LHCN-M2 (cell line): ENCODE measurements at regions not wholly inside any gene's neighbourhood (a gene's known extent, or its start where the extent isn't known, plus 50 kb on each side); places are given as distances from the start of the nearest gene placed in this dataset.

ENCODE experiments used
- DNase-seq: peaks from one replicate; pipeline ENCODE4 v3.0.0-alpha.2; 2012; ENCODE audit warnings: low read depth

DNA sequence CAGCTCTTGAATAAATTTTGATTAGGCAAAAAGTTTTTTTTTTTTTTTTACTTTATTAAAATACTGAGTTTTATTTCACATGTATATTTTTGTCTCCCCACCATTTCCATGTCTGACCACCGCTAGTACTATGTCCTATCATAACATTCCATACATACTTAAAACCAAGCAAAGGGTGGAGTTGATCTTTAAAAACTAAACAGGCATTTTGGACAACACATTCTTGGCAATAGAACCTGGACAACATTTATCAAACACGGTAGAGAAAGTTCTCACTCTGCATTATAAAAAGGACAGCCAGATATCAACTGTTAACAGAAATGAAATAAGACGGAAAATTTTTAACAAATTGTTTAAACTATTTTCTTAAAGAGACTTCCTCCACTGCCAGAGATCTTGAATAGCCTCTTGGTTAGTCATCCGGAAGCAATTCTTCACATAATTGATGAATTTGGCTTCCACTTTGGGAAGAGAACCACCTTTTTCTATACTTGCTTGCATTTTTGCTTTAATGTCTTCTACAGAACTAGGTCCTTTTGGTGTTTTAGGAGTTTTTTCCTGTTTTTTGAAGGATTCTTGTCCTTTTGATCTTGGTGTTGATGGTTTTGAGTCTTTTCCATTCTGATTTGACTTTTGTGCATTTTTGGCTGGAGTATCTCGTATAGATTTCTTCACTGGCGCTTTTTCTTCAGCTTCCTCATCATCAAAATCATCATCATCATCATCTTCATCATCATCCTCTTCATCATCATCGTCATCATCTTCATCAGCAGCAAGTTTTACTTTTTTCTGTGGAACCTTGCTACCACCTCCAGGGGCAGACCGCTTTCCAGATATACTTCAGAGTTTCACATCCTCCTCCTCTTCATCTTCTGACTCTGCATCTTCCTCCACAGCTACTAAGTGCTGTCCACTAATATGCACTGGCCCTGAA, 58.7 kb downstream of the POU5F2 start:
- DNase-seq, result peak; percentile 49

DNA sequence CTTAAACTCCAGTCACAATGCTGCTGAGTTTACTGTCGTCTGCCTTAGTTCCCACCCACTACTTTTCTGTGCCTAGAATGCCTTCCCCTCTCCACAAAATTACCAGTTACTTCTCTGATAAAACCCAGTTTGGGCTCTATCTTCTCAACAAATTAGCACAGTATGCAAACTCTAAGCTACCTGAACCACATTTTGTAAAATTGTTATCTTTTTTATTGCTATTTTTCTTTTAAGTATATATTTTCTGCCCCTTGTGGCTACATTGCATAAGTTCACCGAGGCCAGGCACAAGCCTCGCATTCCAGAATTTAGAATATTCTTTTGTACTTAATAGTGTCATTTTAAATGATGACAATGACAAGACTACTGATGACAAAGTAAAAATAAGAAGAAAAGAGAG, 60.0 kb downstream of the POU5F2 start:
- no peak for DNase-seq

DNA sequence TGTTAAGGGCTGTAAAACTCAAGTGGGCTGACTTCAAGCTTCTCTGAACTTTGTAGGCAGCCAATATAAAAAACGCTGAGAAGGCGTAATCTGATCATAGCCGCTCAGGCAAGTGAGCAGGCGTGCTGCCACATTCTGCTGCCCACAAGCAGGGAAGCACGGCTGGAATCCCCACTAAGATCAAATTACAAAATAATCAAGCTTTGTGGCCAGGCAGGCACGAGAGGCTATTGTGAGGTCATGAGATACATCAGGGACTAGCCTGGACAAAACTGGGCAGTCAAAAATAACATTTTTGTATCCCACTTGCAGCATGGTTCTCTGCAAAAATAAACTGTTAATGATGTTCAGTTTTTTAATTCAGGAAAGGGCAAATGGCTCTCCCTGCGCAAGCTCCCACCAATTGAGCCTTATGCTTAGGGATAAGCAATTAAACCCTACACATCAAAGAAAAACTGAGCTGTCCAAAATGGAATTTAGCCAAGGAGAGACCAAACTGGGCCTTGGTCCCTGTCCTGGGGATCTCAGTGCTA, 64.0 kb downstream of the POU5F2 start:
- DNase-seq, result peak; percentile 97

DNA sequence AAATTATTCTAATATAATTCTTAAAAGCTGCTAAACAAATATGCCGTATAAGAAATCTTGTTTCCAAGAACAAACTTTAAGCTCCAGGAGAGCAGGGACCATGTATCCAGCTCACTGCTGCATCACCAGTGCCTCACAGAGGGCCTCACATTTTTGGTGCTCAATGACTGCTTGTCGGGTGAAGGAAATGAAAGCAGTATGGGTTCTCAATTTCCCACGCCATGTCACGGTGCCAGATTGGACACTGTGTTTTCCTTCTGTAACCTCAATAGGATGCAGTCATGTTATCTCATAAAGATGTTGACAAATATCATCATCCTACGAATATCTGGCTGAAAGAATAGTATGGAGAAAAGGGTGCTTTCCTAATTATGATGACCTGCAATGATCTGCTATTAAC, 64.7 kb downstream of the POU5F2 start:
- DNase-seq, result no peak

DNA sequence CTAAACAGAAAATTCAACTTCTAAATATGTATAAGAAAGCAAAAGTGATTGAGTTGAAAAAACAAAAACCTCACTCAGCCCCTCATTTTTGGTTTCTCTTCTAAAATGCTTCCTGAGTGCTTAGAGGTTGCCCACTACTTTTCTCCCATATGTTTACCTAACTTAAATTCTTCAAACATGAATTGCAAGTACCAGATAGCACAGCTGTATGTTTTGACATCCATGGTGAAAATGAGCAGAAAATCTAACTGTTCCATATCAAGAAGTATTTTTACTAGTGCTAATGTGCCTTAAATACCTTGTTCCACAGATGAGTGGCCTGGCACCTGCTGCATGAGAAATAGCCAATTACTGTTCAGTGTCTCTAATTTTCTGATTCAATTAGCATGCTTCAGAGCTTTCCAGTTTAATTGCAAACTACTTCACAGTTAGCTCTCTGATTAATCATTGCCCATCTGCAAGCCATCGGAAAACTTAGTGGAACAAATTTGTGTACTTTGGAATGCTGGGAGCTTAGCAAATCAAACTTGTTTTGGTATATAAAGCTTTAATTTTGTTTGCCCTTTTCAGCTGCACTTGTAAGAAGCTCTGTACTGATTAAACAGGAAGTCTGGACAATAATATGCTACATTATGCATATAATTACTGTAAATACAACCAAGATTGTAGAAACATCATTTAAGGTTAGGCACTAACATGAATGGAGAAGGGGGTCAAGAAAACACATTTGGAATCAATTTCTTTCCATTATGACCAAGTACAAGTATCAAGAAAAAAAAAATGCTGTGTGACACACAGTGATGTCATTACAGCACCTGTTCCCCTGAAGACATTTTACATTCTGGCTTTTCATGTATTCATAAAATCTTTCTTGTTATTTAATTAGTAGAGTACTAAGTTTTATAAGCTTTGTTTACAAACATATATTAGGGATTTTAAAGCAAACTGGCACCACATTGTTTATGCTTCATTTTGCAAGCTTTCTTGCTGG, 65.6 kb downstream of the POU5F2 start:
- peak; percentile 28 for DNase-seq

DNA sequence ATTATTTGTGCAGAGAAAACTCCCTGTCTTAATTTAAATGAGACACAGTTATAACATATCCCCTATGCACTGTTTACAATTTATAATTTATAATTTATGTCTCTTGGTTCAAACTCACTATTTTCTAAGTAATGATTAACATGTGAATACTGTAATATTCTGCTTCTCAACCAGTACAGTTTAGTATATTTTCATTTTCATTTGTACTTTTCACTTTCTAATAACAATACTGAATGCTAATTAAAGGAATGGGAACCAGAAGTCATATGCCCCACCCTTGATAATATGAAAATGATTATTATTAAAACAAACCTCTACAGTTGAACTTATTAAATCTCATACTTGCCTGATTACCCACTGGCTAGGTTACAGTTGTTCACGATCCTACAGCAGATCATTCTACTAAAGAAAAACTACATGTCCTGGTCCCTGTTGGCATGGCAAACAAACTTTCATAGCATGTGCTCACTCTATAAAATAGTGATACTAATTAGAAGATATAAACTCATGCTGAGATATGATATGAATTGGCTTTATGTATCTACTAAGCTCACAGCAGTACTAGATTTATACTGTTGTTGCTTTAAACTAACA, 66.4 kb downstream of the POU5F2 start:
- no peak for DNase-seq

DNA sequence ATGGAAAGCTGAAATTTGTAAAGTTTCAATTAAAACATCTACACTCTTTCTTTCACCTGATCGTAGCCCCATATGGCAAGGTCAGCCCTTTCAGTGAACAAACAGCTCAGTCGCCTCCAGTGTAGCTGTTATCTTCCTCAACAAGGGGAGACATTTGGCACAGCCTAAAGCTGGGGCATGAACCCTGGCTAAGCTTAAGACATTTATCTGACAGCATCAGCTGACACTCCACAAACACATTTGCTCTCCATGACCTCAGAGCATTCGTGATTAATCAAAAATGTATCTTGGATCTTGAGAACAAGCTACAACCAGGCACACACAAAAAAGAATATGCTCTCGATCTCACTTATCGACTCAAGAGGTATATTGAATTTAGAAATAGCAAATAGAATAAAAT, 67.3 kb downstream of the POU5F2 start:
- DNase-seq, result no peak

DNA sequence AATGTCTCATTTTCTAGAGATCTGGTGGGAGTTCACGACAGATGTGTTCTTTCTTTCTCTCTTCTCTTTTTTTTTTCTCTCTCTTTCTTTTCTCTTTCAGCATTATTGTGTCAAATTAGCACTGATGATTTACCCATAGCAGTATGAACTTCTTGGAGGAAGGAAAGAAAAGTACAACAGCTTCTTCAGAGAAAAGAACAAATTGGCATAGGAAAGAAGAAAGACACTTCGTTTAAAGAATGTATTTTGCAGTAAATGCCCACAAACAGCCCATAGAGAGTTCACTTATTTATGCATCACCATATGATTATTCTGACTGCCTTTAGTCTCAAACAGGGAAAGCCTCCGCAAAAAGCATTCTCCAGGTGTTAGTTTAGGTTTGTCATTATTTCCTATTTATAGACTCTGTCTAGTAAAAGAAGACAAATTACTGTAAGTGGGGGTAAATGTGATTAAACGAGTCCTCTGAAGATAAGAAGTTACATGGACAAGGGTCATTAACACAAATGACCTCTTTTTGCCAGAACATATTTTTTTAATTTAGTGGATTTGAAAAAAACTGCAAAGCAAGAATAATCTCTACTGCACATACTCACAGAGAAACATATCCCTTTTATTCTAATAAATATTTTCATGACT, 68.0 kb downstream of the POU5F2 start:
- DNase-seq, result no peak

DNA sequence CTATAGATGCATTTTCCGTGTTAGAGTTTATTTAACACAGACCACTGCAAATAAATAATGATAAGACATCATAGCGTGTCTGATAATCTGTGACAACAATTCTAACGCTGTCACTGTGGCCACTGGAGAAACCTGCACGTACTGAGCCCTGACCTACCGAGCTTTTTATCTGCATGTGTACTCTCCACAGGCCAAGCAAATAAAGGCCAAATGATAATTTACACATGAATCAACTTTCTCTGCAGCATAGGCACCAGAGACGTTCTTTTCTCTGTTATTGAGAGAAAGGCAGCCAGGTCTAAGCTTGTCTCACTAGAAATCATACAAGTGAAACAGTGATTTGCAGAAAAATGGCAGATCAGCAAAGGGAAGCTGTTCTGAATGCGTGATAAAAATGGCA, 75.8 kb downstream of the POU5F2 start:
- DNase-seq, result no peak

DNA sequence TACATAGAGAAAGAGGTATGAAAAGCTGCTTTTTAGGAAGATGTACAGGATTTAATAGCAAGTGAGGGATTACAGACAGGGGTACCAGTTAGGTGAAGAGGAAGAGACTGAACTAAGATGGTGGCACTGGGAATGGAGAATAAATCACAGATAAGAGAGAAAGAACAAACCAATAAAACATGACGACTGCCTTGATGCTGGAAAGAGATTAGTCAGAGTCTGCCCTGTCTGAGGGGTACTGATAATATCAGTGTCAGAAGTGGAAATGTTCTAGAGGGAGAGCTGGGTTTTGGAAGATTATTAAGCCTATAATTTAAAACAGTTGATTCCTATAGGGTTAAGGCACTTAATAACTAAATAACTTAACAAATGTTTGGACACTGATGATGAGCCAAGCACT, 77.7 kb downstream of the NR2F1 start:
- no peak for DNase-seq

DNA sequence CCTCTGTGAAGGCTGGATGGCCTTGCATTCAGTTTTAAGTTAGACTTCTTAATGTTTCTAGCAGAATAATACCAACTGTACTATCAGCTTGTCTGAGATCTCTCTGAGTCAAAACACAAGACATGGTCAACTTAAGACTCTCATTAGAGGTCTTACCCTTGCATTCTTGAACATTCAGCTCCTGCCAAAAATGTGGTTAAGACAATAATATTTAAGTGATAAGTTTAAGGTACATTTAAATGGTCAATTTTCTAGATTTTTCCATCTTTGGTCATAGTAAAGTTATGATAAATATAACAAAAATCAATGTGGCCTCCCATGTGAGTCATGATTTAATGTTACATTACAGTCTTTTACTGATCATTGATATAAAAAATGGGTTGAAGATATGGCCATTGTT, 75.0 kb downstream of the NR2F1 start:
- DNase-seq, result no peak

DNA sequence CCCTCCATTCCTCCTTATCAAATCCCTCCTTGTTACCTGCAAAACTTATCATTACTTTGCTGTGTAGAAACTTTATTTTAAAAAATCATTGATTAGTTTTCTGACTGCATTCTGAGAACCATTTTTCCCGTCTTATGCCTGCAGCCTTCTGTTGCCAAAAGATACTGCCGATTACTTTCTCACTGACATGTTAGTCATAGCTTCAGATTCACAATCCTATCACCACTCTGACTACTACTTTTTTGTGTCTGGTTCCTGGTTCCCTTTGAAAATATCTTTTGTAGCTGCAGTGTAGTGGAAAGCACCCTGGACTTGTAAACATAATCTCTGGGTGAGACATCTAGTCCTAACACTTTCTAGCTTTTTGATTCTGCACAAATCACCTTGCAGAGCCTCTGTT, 71.7 kb downstream of the NR2F1 start:
- DNase-seq, result no peak

DNA sequence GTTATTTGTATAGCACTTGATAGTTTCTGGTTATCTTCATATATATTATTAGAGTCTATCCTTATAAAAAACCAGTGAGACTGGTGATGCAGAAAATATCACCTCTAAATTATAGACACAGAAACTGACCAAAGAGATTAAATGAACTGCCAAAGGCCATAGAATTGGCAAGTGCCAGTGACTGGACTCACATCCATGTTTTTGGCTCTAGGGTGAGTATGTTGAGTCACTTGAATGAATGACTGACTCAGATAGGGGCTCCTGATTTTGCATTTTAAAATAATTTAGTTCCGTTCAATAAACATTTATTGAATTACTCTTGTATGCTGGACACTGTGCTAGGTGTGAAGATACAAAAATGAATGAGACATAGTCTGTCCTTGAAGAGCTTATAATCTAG, 70.7 kb downstream of the NR2F1 start:
- DNase-seq, result no peak

DNA sequence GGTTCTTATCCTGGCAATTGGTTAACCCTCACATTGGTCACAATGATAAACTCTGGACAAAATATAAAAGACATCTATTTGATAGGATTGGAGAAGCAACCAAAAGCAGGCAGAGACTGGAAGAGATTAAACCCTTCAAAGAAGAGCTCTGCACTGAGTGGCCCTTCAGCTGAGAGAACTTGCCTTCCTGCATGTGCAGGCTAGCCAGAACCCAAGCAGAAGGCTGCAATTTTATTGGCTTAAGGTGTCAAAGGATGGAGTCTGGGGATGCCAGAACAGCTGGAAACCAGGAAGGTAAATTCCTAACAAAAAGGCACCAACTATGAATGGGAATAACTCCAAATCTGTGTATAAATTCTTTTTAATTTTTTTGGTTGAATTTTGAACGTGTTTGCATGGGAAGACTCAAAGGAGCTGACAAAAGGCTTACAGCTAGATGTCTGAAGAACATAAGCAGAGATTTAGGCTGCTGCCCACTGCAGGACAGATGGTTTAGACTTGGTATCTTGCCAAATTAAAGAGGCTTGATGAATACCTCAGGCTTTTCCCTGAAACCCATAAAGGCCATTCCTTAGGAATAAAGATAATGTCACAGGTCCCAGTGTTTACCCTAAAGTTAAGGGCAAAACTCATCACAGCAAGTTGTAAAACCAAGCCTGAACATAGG, 66.3 kb downstream of the NR2F1 start:
- peak; percentile 21 for DNase-seq

DNA sequence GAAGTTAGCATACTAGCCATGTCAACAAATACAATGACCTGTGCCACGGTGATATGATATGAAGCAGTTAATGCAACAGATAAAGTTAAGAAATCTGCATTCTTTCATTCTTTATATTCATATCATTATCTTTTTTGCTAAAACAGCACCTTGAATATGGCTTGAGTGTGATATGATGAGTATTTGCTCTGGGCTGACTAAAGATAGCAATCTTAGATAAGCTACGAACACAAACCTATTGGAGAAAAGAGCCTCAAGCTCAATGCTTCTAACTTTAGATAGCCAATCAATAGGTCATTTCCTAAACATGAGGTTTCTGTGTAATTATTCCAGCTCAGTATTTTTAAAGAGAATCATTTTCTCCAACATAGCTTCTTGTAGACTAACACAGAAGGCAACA, 61.7 kb downstream of the NR2F1 start:
- DNase-seq, result no peak
